GM19240 (cell line): ENCODE measurements at regions not wholly inside any gene's neighbourhood (a gene's known extent, or its start where the extent isn't known, plus 50 kb on each side); places are given as distances from the start of the nearest gene placed in this dataset.

Source experiments
- DNase-seq: peaks from one replicate; pipeline ENCODE4 v3.0.0; 2011; ENCODE audit warnings: low spot score; ENCODE audit not compliant: insufficient read length

GRCh38 chr7:91518058-91518457 lies 253.8 kb downstream of the FZD1 start:
- no peak for DNase-seq

- no peak for DNase-seq
Observed at GRCh38 chr7:91519241-91520158, 255.3 kb downstream of the FZD1 start.

GRCh38 chr7:91520645-91521044 lies 256.4 kb downstream of the FZD1 start:
- no peak for DNase-seq

- DNase-seq = no peak
Observed at GRCh38 chr7:91526404-91526803, 262.2 kb downstream of the FZD1 start.

GRCh38 chr7:91527460-91527859 lies 263.2 kb downstream of the FZD1 start:
- DNase-seq = no peak

GRCh38 chr7:91533996-91534395 lies 269.8 kb downstream of the FZD1 start:
- no peak for DNase-seq

- no peak for DNase-seq
Observed at GRCh38 chr7:91537260-91538152, 273.3 kb downstream of the FZD1 start.

GRCh38 chr7:91541641-91542040 lies 277.4 kb downstream of the FZD1 start:
- no peak for DNase-seq

- DNase-seq = no peak
Observed at GRCh38 chr7:91543646-91544045, 279.4 kb downstream of the FZD1 start.

GRCh38 chr7:91549878-91550277 lies 285.6 kb downstream of the FZD1 start:
- no peak for DNase-seq

GRCh38 chr7:91550931-91551330 lies 286.7 kb downstream of the FZD1 start:
- no peak for DNase-seq

GRCh38 chr7:91551377-91552175 lies 287.3 kb downstream of the FZD1 start:
- no peak for DNase-seq

GRCh38 chr7:91553410-91553895 lies 289.2 kb downstream of the FZD1 start:
- no peak for DNase-seq

GRCh38 chr7:91554883-91555282 lies 290.6 kb downstream of the FZD1 start:
- DNase-seq = no peak

GRCh38 chr7:91556239-91556638 lies 292.0 kb downstream of the FZD1 start:
- DNase-seq = no peak

GRCh38 chr7:91556956-91557650 lies 292.9 kb downstream of the FZD1 start:
- DNase-seq = no peak

GRCh38 chr7:91557789-91558404 lies 293.7 kb downstream of the FZD1 start:
- DNase-seq = peak; percentile 12

- no peak for DNase-seq
Observed at GRCh38 chr7:91559947-91560346, 295.7 kb downstream of the FZD1 start.

- no peak for DNase-seq
Observed at GRCh38 chr7:91564101-91564500, 299.9 kb downstream of the FZD1 start.

GRCh38 chr7:91564541-91564940 lies 300.3 kb downstream of the FZD1 start:
- DNase-seq = no peak
